MM.1S (cell line): ENCODE measurements at regions not wholly inside any gene's neighbourhood (a gene's known extent, or its start where the extent isn't known, plus 50 kb on each side); places are given as distances from the start of the nearest gene placed in this dataset.

ENCODE experiments used
- EZH2 ChIP-seq: fragments of 300-600 bp; sonication (generic); optimal IDR thresholded peaks from 2 replicates; pipeline ENCODE3; 2017; ENCODE audit warnings: low read depth, mild to moderate bottlenecking, antibody characterized with exemption, low read length, mixed read lengths
- TF ChIP-seq, protein P1 (sequence below): fragments of 300-600 bp; sonication (generic); IDR thresholded peaks from 2 replicates; pipeline ENCODE4 v1.5.1; 2016; ENCODE audit warnings: antibody characterized with exemption, low read length, mixed read lengths

DNA sequence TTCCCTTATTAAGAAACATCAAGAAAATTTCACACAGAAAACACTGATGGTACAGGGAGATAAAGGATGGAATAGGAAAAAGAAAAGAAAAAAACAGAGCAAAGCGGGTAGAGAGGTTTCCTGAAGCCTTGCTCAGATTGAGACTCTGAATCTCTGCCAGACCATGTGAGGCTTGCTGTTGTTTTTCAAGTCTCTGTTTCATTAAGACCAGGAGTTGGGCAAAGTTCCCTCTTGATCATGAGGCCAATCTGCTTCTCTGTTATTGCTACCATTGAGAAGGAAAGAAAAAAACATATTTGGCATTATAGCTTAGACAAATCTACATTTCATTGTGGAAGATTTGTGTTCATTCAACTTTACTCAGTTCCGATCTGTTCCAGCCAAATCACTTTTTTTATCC lies 201.6 kb upstream of the SOX9 start:
- TF ChIP-seq, protein P1, sequence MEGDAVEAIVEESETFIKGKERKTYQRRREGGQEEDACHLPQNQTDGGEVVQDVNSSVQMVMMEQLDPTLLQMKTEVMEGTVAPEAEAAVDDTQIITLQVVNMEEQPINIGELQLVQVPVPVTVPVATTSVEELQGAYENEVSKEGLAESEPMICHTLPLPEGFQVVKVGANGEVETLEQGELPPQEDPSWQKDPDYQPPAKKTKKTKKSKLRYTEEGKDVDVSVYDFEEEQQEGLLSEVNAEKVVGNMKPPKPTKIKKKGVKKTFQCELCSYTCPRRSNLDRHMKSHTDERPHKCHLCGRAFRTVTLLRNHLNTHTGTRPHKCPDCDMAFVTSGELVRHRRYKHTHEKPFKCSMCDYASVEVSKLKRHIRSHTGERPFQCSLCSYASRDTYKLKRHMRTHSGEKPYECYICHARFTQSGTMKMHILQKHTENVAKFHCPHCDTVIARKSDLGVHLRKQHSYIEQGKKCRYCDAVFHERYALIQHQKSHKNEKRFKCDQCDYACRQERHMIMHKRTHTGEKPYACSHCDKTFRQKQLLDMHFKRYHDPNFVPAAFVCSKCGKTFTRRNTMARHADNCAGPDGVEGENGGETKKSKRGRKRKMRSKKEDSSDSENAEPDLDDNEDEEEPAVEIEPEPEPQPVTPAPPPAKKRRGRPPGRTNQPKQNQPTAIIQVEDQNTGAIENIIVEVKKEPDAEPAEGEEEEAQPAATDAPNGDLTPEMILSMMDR: no peak
- TF ChIP-seq EZH2: no peak
